ENCODE measurements at regions not wholly inside any gene's neighbourhood (a gene's known extent, or its start where the extent isn't known, plus 50 kb on each side); places are given as distances from the start of the nearest gene placed in this dataset.
A peak's percentile ranks its signal among the peaks of the same experiment; 100 is the strongest.
"Not testable (repeated sequence)": the region's sequence is repeated elsewhere in the genome, so short reads cannot be mapped to it uniquely, and the experiment has no call there.

GRCh38 chr1:21372383-21372782 is 67.6 kb upstream of the NBPF3 start:
- no peak for DNase-seq (ENCODE audit: extremely low spot score)
- ChIA-PET CTCF (interaction anchor here (0.8 to 12.6 kb wide), 8 partner anchors 12 to 287 kb away, joined by 3 to 313 read pairs (median 8); no protein-coding TSS in a partner anchor), POLR2A (interaction anchor here (0.6 kb wide), 1 partner anchor 35 kb away, joined by 3 read pairs; no protein-coding TSS in a partner anchor)
- no peak for TF ChIP-seq CTCF (IDR thresholded peaks at IDR 0.05; ENCODE audit: control extremely low read depth, extremely low read depth, low read depth, missing control alignments)

- DNase-seq (ENCODE audit: extremely low spot score): no peak
- POLR2A ChIA-PET: no interaction called here
- CTCF ChIA-PET: interaction anchor here (0.8 to 12.6 kb wide), 32 partner anchors 9 to 1047 kb away, joined by 3 to 313 read pairs (median 4); no protein-coding TSS in a partner anchor
- no peak for TF ChIP-seq CTCF (IDR thresholded peaks at IDR 0.05; ENCODE audit: control extremely low read depth, extremely low read depth, low read depth, missing control alignments)
Observed at GRCh38 chr1:21369905-21370304, 70.0 kb upstream of the NBPF3 start.

- POLR2A ChIA-PET: interaction anchor here (0.5 kb wide), 1 partner anchor 174 kb away, joined by 3 read pairs; no protein-coding TSS in a partner anchor
Observed at GRCh38 chr1:21368515-21369289, 71.2 kb upstream of the NBPF3 start.

GRCh38 chr1:21367973-21368514 is 71.9 kb upstream of the NBPF3 start:
- ChIA-PET POLR2A (interaction anchor here (0.7 kb wide), 1 partner anchor 121 kb away, joined by 5 read pairs; no protein-coding TSS in a partner anchor), CTCF (interaction anchor here (0.8 to 12.6 kb wide), 42 partner anchors 9 to 676 kb away, joined by 3 to 313 read pairs (median 7); no protein-coding TSS in a partner anchor)
- DNase-seq (ENCODE audit: extremely low spot score): not testable (repeated sequence)

More at GRCh38 chr1:21368515-21369289, 71.2 kb upstream of the NBPF3 start:
- CTCF ChIA-PET: interaction anchor here (0.8 to 12.6 kb wide), 49 partner anchors 8 to 677 kb away, joined by 3 to 313 read pairs (median 6); no protein-coding TSS in a partner anchor
- DNase-seq (ENCODE audit: extremely low spot score): peak; percentile 64
- TF ChIP-seq CTCF (IDR thresholded peaks at IDR 0.05; ENCODE audit: control extremely low read depth, extremely low read depth, low read depth, missing control alignments): peak; percentile 97

GRCh38 chr1:21366288-21366687 is 73.6 kb upstream of the NBPF3 start:
- TF ChIP-seq CTCF (IDR thresholded peaks at IDR 0.05; ENCODE audit: control extremely low read depth, extremely low read depth, low read depth, missing control alignments): no peak
- POLR2A ChIA-PET: no interaction called here
- CTCF ChIA-PET: interaction anchor here (1.2 to 12.6 kb wide), 6 partner anchors 96 to 171 kb away, joined by 3 to 313 read pairs (median 14); no protein-coding TSS in a partner anchor
- no peak for DNase-seq (ENCODE audit: extremely low spot score)

- no peak for TF ChIP-seq CTCF (IDR thresholded peaks at IDR 0.05; ENCODE audit: control extremely low read depth, extremely low read depth, low read depth, missing control alignments)
- no peak for DNase-seq (ENCODE audit: extremely low spot score)
- CTCF ChIA-PET: interaction anchor here (0.9 to 12.6 kb wide), 8 partner anchors 10 to 170 kb away, joined by 3 to 313 read pairs (median 4); no protein-coding TSS in a partner anchor
- POLR2A ChIA-PET: no interaction called here
Observed at GRCh38 chr1:21365036-21365435, 74.8 kb upstream of the ECE1 start.
